Sigmoid colon (tissue), 4 donors: ENCODE measurements at regions not wholly inside any gene's neighbourhood (a gene's known extent, or its start where the extent isn't known, plus 50 kb on each side); places are given as distances from the start of the nearest gene placed in this dataset.

ENCODE experiments used
- CTCF ChIP-seq, 4 experiments: fragments of 450-650 bp in 3 of 4; fragments of 200-600 bp in 1 of 4; IDR thresholded peaks; one replicate each; pipeline ENCODE4 v1.5.1; 2016 to 2019; ENCODE audit warnings: antibody characterized with exemption in 4 of 4, mild to moderate bottlenecking in 3 of 4, moderate library complexity in 2 of 4
- EP300 ChIP-seq, 4 donors: sonication (generic); formaldehyde crosslinking; IDR thresholded peaks; one replicate each; pipeline ENCODE4 v1.6.1; 2017; ENCODE audit warnings: antibody characterized with exemption in 4 of 4
- POLR2AphosphoS5 ChIP-seq, 4 donors: sonication (generic); formaldehyde crosslinking; IDR thresholded peaks; one replicate each; pipeline ENCODE4 v1.6.1; 2017; ENCODE audit warnings: antibody characterized with exemption in 4 of 4

GRCh38 chr4:167842487-167842886 is 249.8 kb upstream of the ANXA10 start:
- TF ChIP-seq CTCF (IDR thresholded peaks at IDR 0.05) (no peak), EP300 (IDR thresholded peaks at IDR 0.05) (no peak), POLR2AphosphoS5 (IDR thresholded peaks at IDR 0.05) (no peak)
